Left lung (tissue), 4 donors: ENCODE measurements at regions not wholly inside any gene's neighbourhood (a gene's known extent, or its start where the extent isn't known, plus 50 kb on each side); places are given as distances from the start of the nearest gene placed in this dataset.
A peak's percentile ranks its signal among the peaks of the same experiment; 100 is the strongest.

Experiments used
- ATAC-seq: fragments of 200-7000 bp; cut with Tn5 transposase; one replicate; pipeline ENCODE4 v1.9.1; 2020; ENCODE audit warnings: moderate library complexity
- DNase-seq, 4 donors: peaks; one replicate each; pipeline ENCODE4 v3.0.0-alpha.2; 2013 to 2020
- H3K27ac ChIP-seq, 2 donors: fragments of 200-600 bp; sonication (generic) in 1 of 2; one replicate each; pipeline versions ENCODE4 v1.5.0 to v1.8.0; 2020 to 2021
- H3K27me3 ChIP-seq, 2 donors: fragments of 200-600 bp; sonication (generic) in 1 of 2; one replicate each; pipeline versions ENCODE4 v1.5.0 to v1.8.0; 2020 to 2021
- H3K36me3 ChIP-seq, 2 donors: fragments of 200-600 bp; sonication (generic) in 1 of 2; one replicate each; pipeline versions ENCODE4 v1.5.0 to v1.8.0; 2020 to 2021
- H3K4me1 ChIP-seq, 2 donors: fragments of 200-600 bp; one replicate each; pipeline ENCODE4 v1.8.0; 2021
- H3K4me3 ChIP-seq, 2 donors: fragments of 200-600 bp; sonication (generic) in 1 of 2; one replicate each; pipeline versions ENCODE4 v1.5.0 to v1.8.0; 2020 to 2021; ENCODE audit warnings: mild to moderate bottlenecking in 1 of 2
- H3K9me3 ChIP-seq, 2 donors: fragments of 200-600 bp; sonication (generic) in 1 of 2; one replicate each; pipeline versions ENCODE4 v1.5.0 to v1.8.0; 2020 to 2021
- intact Hi-C, 2 donors: fragments of 100-400 bp; cut with DNase I; formaldehyde crosslinking; loops; one replicate each; pipeline versions ENCODE4 v1.11.2 to v1.14.2; 2022
- TF ChIP-seq, protein P1 (sequence below), 2 donors: fragments of 200-600 bp; sonication (generic) in 1 of 2; IDR thresholded peaks; one replicate each; pipeline versions ENCODE4 v1.5.0 to v1.8.0; 2021; ENCODE audit warnings: antibody characterized with exemption in 2 of 2
- donor health status: DM: no; HTN: yes; CAD: no.
- donor health status: DM: no; HTN: no; CAD: no.

GRCh38 chr10:81309041-81309552, 565.9 kb upstream of the NRG3 start:
- no peaks in the 10 kb centered on the region for H3K27me3 ChIP-seq
- H3K36me3 ChIP-seq, result no peaks in the 10 kb centered on the region
- ATAC-seq (no peak), DNase-seq (peak in 1 of 4 donors; percentile 61)
- H3K4me1 ChIP-seq, result no peaks in the 10 kb centered on the region
- H3K9me3 ChIP-seq, result peaks cover 0 to 17% of the 10 kb centered on the region in 2 donors
- no peak overlapping the region for H3K27ac ChIP-seq
- H3K4me3 ChIP-seq, result no peak overlapping the region
- intact Hi-C loops, result no loop called here
- TF ChIP-seq, protein P1, sequence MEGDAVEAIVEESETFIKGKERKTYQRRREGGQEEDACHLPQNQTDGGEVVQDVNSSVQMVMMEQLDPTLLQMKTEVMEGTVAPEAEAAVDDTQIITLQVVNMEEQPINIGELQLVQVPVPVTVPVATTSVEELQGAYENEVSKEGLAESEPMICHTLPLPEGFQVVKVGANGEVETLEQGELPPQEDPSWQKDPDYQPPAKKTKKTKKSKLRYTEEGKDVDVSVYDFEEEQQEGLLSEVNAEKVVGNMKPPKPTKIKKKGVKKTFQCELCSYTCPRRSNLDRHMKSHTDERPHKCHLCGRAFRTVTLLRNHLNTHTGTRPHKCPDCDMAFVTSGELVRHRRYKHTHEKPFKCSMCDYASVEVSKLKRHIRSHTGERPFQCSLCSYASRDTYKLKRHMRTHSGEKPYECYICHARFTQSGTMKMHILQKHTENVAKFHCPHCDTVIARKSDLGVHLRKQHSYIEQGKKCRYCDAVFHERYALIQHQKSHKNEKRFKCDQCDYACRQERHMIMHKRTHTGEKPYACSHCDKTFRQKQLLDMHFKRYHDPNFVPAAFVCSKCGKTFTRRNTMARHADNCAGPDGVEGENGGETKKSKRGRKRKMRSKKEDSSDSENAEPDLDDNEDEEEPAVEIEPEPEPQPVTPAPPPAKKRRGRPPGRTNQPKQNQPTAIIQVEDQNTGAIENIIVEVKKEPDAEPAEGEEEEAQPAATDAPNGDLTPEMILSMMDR (IDR thresholded peaks at IDR 0.05), result no peak

- DNase-seq (no peak), ATAC-seq (no peak)
- no peaks in the 10 kb centered on the region for H3K4me1 ChIP-seq
- no peaks in the 10 kb centered on the region for H3K27me3 ChIP-seq
- H3K36me3 ChIP-seq, result no peaks in the 10 kb centered on the region
- H3K27ac ChIP-seq, result no peak overlapping the region
- intact Hi-C loops, result no loop called here
- no peak overlapping the region for H3K4me3 ChIP-seq
- no peaks in the 10 kb centered on the region for H3K9me3 ChIP-seq
- TF ChIP-seq, protein P1 (IDR thresholded peaks at IDR 0.05), result no peak
Observed at GRCh38 chr10:81314471-81314870, 560.5 kb upstream of the NRG3 start.

DNA sequence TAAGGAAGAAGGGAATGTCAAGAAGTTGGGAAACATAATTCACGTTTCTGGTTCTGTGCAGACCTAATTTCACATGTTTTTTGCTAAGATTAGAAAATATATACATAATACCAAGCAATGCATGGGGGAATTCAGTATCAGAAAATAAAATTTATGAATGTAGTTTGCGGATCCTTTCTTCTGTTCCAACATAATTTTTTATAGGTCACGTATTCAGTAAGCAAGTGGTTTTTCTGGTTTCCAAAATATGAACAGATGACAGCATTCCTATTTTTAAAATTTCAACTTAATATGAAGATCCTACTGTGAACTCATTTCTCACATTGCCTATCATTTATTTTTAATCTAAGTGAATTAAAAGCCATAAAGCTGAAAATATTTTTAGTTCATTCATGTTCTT, 560.0 kb upstream of the NRG3 start:
- ATAC-seq, result no peak
- DNase-seq, result no peak

GRCh38 chr10:81348003-81348402, 527.0 kb upstream of the NRG3 start:
- no peak for DNase-seq
- H3K9me3 ChIP-seq, result peaks cover 0 to 4% of the 10 kb centered on the region in 2 donors
- ATAC-seq, result no peak
- no peak overlapping the region for H3K4me3 ChIP-seq
- H3K36me3 ChIP-seq, result no peaks in the 10 kb centered on the region
- no peaks in the 10 kb centered on the region for H3K4me1 ChIP-seq
- TF ChIP-seq, protein P1 (IDR thresholded peaks at IDR 0.05), result no peak
- no peak overlapping the region for H3K27ac ChIP-seq
- intact Hi-C loops, result no loop called here
- no peaks in the 10 kb centered on the region for H3K27me3 ChIP-seq

More for the DNA sequence above, 560.0 kb upstream of the NRG3 start:
- TF ChIP-seq, protein P1 (IDR thresholded peaks at IDR 0.05), result no peak
- Histone ChIP-seq H3K9me3 (no peaks in the 10 kb centered on the region), H3K27me3 (no peaks in the 10 kb centered on the region), H3K27ac (no peak overlapping the region), H3K4me1 (no peaks in the 10 kb centered on the region), H3K4me3 (no peak overlapping the region), H3K36me3 (no peaks in the 10 kb centered on the region)
- intact Hi-C loops, result no loop called here

DNA sequence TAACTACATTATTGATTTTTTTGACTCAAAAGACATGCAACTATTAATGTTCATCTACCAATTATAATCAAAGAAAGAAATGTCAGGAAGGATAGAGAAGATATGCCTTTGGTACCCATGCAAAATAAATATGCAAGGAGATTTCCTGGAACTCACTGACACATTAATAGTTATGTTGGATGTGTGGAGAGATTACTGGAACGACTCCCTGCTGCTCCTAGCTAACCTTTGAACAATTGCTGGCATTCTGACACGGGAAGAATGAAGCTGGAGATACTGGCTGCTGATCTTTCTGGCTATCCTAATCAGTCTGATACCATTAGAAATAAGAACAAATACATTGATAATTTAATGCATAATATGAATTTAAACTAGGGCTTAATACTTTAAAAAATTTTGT, 507.9 kb upstream of the NRG3 start:
- H3K9me3 ChIP-seq, result peaks cover 0 to 6% of the 10 kb centered on the region in 2 donors
- H3K4me1 ChIP-seq, result no peaks in the 10 kb centered on the region
- intact Hi-C loops, result no loop called here
- H3K27me3 ChIP-seq, result no peaks in the 10 kb centered on the region
- DNase-seq (no peak), ATAC-seq (no peak)
- TF ChIP-seq, protein P1 (IDR thresholded peaks at IDR 0.05), result no peak
- no peak overlapping the region for H3K27ac ChIP-seq
- H3K36me3 ChIP-seq, result no peaks in the 10 kb centered on the region
- H3K4me3 ChIP-seq, result no peak overlapping the region
